Fibroblast of villous mesenchyme (primary cell): ENCODE measurements at regions not wholly inside any gene's neighbourhood (a gene's known extent, or its start where the extent isn't known, plus 50 kb on each side); places are given as distances from the start of the nearest gene placed in this dataset.
A peak's percentile ranks its signal among the peaks of the same experiment; 100 is the strongest.

Experiments
- DNase-seq: peaks from one replicate; pipeline ENCODE4 v3.0.0-alpha.2; 2010; ENCODE audit warnings: low read depth
- H3K4me3 ChIP-seq: 2 replicates; pipeline ENCODE4 v1.5.1; 2011; ENCODE audit warnings: low read depth, mild to moderate bottlenecking, low read length
- TF ChIP-seq, protein P1 (sequence below): IDR thresholded peaks from 2 replicates; pipeline ENCODE4 v1.5.1; 2012; ENCODE audit warnings: low read depth, mild to moderate bottlenecking, low read length; ENCODE audit not compliant: insufficient read depth

DNA sequence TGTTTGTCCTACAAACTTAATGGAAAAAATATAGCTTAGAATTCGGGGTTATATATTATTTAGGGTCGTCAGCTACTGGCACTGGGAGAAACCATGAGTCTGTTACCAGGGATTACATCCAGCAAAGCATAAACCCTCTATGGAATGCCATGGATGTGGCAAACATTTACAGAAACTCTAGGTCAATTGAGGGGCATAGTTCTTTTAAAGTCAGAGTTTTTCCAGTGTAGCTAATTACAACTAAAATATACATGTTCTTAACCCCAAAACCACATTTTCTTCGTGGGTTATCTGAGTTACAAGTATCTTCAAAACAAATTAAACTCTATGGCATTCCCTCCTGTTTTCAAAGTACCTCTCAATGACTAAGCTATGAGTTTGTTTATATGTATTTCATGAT is 99.3 kb upstream of the THSD7A start:
- H3K4me3 ChIP-seq: no peak overlapping the region
- DNase-seq: peak; percentile 43
- TF ChIP-seq, protein P1, sequence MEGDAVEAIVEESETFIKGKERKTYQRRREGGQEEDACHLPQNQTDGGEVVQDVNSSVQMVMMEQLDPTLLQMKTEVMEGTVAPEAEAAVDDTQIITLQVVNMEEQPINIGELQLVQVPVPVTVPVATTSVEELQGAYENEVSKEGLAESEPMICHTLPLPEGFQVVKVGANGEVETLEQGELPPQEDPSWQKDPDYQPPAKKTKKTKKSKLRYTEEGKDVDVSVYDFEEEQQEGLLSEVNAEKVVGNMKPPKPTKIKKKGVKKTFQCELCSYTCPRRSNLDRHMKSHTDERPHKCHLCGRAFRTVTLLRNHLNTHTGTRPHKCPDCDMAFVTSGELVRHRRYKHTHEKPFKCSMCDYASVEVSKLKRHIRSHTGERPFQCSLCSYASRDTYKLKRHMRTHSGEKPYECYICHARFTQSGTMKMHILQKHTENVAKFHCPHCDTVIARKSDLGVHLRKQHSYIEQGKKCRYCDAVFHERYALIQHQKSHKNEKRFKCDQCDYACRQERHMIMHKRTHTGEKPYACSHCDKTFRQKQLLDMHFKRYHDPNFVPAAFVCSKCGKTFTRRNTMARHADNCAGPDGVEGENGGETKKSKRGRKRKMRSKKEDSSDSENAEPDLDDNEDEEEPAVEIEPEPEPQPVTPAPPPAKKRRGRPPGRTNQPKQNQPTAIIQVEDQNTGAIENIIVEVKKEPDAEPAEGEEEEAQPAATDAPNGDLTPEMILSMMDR: no peak

GRCh38 chr7:11934796-11935195 is 102.8 kb upstream of the THSD7A start:
- TF ChIP-seq, protein P1: no peak
- no peak overlapping the region for H3K4me3 ChIP-seq
- no peak for DNase-seq

- DNase-seq: no peak
- H3K4me3 ChIP-seq: no peak overlapping the region
- TF ChIP-seq, protein P1: no peak
Measured at GRCh38 chr7:11935905-11936304, 103.9 kb upstream of the THSD7A start.

- TF ChIP-seq, protein P1: no peak
- no peak overlapping the region for H3K4me3 ChIP-seq
- no peak for DNase-seq
Measured at GRCh38 chr7:11946794-11947193, 114.8 kb upstream of the THSD7A start.

DNA sequence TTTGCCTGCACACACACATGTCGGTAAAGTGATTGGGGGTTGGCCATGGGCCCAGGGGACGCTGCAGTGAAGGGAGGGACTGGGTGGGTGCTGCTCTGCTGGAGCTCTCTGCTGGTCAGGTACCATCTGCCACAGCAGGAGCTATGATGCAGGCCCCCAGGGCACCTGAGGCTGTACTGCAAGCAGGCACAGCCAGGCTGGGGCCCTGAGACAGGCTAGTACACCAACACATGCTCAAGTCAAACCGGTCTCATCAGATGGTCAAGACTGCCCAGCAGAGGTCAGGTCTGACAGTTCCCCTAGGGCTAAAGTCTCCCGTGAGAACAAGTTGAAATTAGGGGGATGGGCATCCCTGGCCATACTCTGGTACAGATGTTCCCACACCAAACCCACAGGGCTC is 118.3 kb upstream of the THSD7A start:
- no peak for DNase-seq
- TF ChIP-seq, protein P1: no peak
- no peak overlapping the region for H3K4me3 ChIP-seq

DNA sequence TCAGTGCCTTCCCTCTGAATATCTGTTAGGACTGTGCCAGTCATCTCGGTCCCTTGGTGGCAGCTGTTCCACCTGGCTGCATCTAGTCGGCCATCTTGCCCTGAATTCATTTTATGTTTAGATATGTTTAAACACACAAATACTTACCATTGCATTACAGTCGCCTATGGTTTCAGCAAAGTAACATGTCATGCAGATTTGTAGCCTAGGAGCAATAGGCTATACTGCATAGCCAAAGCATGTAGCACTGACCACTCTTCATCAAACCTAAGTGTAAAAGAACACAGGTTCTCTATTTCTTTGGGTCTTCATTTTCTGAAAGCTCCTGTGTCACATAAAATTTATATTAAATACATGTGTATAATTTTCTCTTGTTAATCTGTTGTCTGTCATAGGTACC is 118.9 kb upstream of the THSD7A start:
- H3K4me3 ChIP-seq: no peak overlapping the region
- DNase-seq: no peak
- TF ChIP-seq, protein P1: no peak

DNA sequence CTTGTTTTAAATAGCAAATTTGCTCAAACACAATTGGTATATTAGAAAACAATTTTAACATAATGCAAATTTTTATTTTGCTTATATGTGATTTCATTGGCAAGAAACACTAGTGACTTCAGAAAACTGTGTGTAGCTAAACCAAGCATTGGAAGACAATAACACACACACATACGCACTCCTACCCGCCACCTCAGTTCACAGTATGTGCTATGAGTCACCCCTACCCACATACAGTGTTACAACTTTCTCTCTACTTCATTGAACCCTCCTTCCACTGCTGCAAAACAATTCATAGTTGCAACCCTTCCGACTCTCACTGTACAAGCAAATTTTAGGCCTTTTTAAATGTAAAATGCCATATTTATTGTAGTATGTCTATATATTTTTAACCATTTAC is 119.9 kb upstream of the THSD7A start:
- no peak for DNase-seq
- H3K4me3 ChIP-seq: no peak overlapping the region
- TF ChIP-seq, protein P1: no peak
